ENCODE measurements at regions not wholly inside any gene's neighbourhood (a gene's known extent, or its start where the extent isn't known, plus 50 kb on each side); places are given as distances from the start of the nearest gene placed in this dataset.
"Not testable (repeated sequence)": the region's sequence is repeated elsewhere in the genome, so short reads cannot be mapped to it uniquely, and the experiment has no call there.

- TF ChIP-seq CTBP1 (IDR thresholded peaks at IDR 0.05; ENCODE audit: borderline replicate concordance), result no peak
- no peak for TF ChIP-seq LEF1 (IDR thresholded peaks at IDR 0.05; ENCODE audit: borderline replicate concordance)
- no peak for TF ChIP-seq SP1 (IDR thresholded peaks at IDR 0.05)
- TF ChIP-seq L3MBTL2 (conservative IDR thresholded peaks at IDR 0.05), result no peak
- no peak for TF ChIP-seq HDGF (IDR thresholded peaks at IDR 0.05; ENCODE audit: borderline replicate concordance)
- no peak for TF ChIP-seq SUZ12 (IDR thresholded peaks at IDR 0.05)
- no peak for TF ChIP-seq ZNF384 (IDR thresholded peaks at IDR 0.05)
- no peak for TF ChIP-seq FOXA1 (IDR thresholded peaks at IDR 0.05)
- no peak for DNase-seq (ENCODE audit: extremely low spot score)
- ChIA-PET CTCF (no interaction called here), POLR2A (no interaction called here)
These were observed 382.7 kb downstream of the UTRN start for GRCh38 chr6:144667532-144668503.

- POLR2A ChIA-PET; CTCF ChIA-PET; DNase-seq (ENCODE audit: extremely low spot score): not testable (repeated sequence)
These were observed 385.1 kb downstream of the UTRN start for GRCh38 chr6:144670259-144670658.

DNA sequence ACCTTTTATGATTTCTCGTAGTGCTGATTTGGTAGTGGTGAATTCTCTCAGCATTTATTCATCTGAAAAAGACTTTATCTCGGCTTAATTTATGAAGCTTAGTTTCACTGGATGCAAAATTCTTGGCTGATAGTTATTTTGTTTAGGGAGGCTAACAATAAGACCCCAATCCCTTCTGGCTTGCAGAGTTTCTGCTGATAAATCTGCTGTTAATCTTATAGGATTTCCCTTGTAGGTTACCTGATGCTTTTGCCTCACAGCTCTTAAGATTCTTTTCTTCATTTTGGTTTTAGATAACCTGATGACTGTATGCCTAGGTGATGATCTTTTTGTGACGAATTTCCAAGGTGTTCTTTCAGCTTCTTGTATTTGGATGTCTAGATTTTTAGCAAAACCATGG, 388.7 kb downstream of the UTRN start:
- POLR2A ChIA-PET, result no interaction called here
- TF ChIP-seq LEF1 (IDR thresholded peaks at IDR 0.05; ENCODE audit: borderline replicate concordance), result no peak
- TF ChIP-seq FOXA1 (IDR thresholded peaks at IDR 0.05), result no peak
- no peak for TF ChIP-seq HDGF (IDR thresholded peaks at IDR 0.05; ENCODE audit: borderline replicate concordance)
- TF ChIP-seq BHLHE40 (IDR thresholded peaks at IDR 0.05; ENCODE audit: borderline replicate concordance), result no peak
- TF ChIP-seq CTBP1 (IDR thresholded peaks at IDR 0.05; ENCODE audit: borderline replicate concordance), result no peak
- TF ChIP-seq FOXM1 (IDR thresholded peaks at IDR 0.05; ENCODE audit: borderline replicate concordance), result no peak
- TF ChIP-seq FOXK2 (IDR thresholded peaks at IDR 0.05), result no peak
- no peak for TF ChIP-seq SP1 (IDR thresholded peaks at IDR 0.05)
- TF ChIP-seq PKNOX1 (IDR thresholded peaks at IDR 0.05), result no peak
- TF ChIP-seq NFRKB (IDR thresholded peaks at IDR 0.05), result no peak
- TF ChIP-seq ARNT (IDR thresholded peaks at IDR 0.05), result no peak
- no peak for TF ChIP-seq SUZ12 (IDR thresholded peaks at IDR 0.05)
- no peak for TF ChIP-seq ZNF384 (IDR thresholded peaks at IDR 0.05)
- TF ChIP-seq ELF4 (IDR thresholded peaks at IDR 0.05), result no peak
- TF ChIP-seq TARDBP (IDR thresholded peaks at IDR 0.05), result no peak
- no peak for TF ChIP-seq L3MBTL2 (conservative IDR thresholded peaks at IDR 0.05)
- no peak for DNase-seq (ENCODE audit: extremely low spot score)
- CTCF ChIA-PET, result interaction anchor here (0.6 kb wide), 1 partner anchor 84 kb away, joined by 7 read pairs; no protein-coding TSS in a partner anchor

GRCh38 chr6:144675231-144675861, 390.2 kb downstream of the UTRN start:
- ChIA-PET POLR2A (no interaction called here), CTCF (no interaction called here)
- TF ChIP-seq TARDBP (IDR thresholded peaks at IDR 0.05) (no peak), FOXA1 (IDR thresholded peaks at IDR 0.05) (no peak), FOXM1 (IDR thresholded peaks at IDR 0.05; ENCODE audit: borderline replicate concordance) (no peak), SUZ12 (IDR thresholded peaks at IDR 0.05) (no peak)
- DNase-seq (ENCODE audit: extremely low spot score), result no peak

- DNase-seq (ENCODE audit: extremely low spot score); CTCF ChIA-PET; POLR2A ChIA-PET: not testable (repeated sequence)
These were observed 391.2 kb downstream of the UTRN start for GRCh38 chr6:144676310-144676709.

DNA sequence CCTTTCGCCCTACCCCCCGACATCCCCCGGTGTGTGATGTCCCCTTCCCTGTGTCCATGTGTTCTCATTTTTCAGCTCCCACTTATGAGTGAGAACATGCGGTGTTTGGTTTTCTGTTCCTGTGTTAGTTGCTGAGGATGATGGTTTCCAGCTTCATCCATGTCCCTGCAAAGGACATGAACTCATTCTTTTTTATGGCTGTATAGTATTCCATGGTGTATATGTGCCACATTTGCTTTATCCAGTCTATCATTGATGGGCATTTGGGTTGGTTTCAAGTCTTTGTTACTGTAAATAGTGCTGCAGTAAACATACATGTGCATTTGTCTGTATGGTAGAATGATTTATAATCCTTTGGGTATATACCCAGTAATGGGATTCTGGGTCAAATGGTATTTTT, 392.1 kb downstream of the UTRN start:
- CTCF ChIA-PET; DNase-seq (ENCODE audit: extremely low spot score); POLR2A ChIA-PET: not testable (repeated sequence)

DNA sequence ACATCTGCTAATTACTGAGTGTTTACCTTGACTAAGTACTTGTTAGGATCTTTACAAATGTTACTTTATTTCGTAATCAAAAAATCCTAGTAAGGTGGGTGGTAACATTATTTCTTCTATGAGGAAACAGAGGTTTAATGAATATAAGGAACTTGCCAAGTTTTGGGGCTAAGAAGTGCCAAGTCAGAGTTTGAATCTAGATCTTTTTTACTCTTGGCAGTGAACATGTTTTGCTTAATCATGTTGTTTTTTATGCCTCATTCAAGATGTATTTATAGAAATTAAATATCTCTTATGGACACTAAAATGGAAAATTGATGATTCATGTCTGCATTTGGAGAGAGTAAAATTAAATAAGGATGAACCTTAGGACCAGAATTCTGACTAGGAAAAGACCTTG, 393.7 kb downstream of the UTRN start:
- ChIA-PET CTCF (no interaction called here), POLR2A (no interaction called here)
- TF ChIP-seq SP1 (IDR thresholded peaks at IDR 0.05) (no peak), FOXK2 (IDR thresholded peaks at IDR 0.05) (no peak), FOXA1 (IDR thresholded peaks at IDR 0.05) (no peak)
- no peak for DNase-seq (ENCODE audit: extremely low spot score)

DNA sequence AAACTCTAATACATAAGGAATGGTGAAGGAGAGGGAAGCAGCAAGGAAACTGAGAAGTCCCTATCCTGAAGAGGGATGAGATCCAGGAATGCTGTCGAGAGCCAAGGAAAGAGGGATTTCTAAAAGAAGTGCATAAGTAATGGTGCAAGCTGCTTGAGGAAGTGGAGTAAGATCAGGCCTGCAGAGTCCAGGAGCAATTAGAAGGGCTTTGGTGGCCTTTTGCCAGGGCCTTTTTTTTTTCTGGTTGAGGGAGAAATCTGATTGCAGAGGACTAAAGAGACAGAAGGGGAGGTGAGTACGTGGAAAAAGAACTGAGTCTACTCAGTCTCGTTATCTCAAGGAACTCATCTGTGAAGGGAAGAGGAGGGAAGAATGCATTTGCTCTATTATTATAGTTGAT, 396.2 kb downstream of the UTRN start:
- ChIA-PET POLR2A (no interaction called here), CTCF (no interaction called here)
- TF ChIP-seq HDGF (IDR thresholded peaks at IDR 0.05; ENCODE audit: borderline replicate concordance) (no peak), CTBP1 (IDR thresholded peaks at IDR 0.05; ENCODE audit: borderline replicate concordance) (no peak), ZNF384 (IDR thresholded peaks at IDR 0.05) (no peak), TARDBP (IDR thresholded peaks at IDR 0.05) (no peak), LEF1 (IDR thresholded peaks at IDR 0.05; ENCODE audit: borderline replicate concordance) (no peak), SP1 (IDR thresholded peaks at IDR 0.05) (no peak), BHLHE40 (IDR thresholded peaks at IDR 0.05; ENCODE audit: borderline replicate concordance) (no peak), SUZ12 (IDR thresholded peaks at IDR 0.05) (no peak), ELF4 (IDR thresholded peaks at IDR 0.05) (no peak), ARNT (IDR thresholded peaks at IDR 0.05) (no peak), NFRKB (IDR thresholded peaks at IDR 0.05) (no peak), L3MBTL2 (conservative IDR thresholded peaks at IDR 0.05) (no peak), PKNOX1 (IDR thresholded peaks at IDR 0.05) (no peak), FOXA1 (IDR thresholded peaks at IDR 0.05) (no peak), FOXK2 (IDR thresholded peaks at IDR 0.05) (no peak), FOXM1 (IDR thresholded peaks at IDR 0.05; ENCODE audit: borderline replicate concordance) (no peak)
- no peak for DNase-seq (ENCODE audit: extremely low spot score)
